Panc1 (cell line): ENCODE measurements at regions not wholly inside any gene's neighbourhood (a gene's known extent, or its start where the extent isn't known, plus 50 kb on each side); places are given as distances from the start of the nearest gene placed in this dataset.

ENCODE experiments used
- ATAC-seq: fragments of 200-7000 bp; cut with Tn5 transposase; 2 replicates; pipeline ENCODE4 v1.9.1; 2020; ENCODE audit warnings: mild to moderate bottlenecking, moderate library complexity
- BruUV-seq: library from RNA; stranded (reverse); fragments of 400-500 nt; replicated peaks from 2 replicates; lab custom pipeline; 2021; lab: Mats Ljungman, UMichigan
- CTCF ChIA-PET: fragments of 300-600 bp; sonication (Branson Sonifier 250); formaldehyde crosslinking; loops from one replicate; lab custom pipeline; 2022; ENCODE audit warnings: antibody characterized with exemption; lab: Charles Lee
- POLR2A ChIA-PET: fragments of 300-600 bp; sonication (Branson Sonifier 250); formaldehyde crosslinking; loops from one replicate; lab custom pipeline; 2022; ENCODE audit warnings: antibody characterized with exemption; lab: Charles Lee
- DNase-seq: peaks from one replicate; pipeline ENCODE4 v3.0.0-alpha.2; 2010; ENCODE audit warnings: low read depth, low spot score
- H3K27ac ChIP-seq: 2 replicates; pipeline ENCODE4 v1.5.1; 2011; ENCODE audit warnings: mild to moderate bottlenecking, low read length, inconsistent platforms
- H3K27me3 ChIP-seq: fragments of 200-500 bp; sonication (Bioruptor generic); 2 replicates; pipeline ENCODE4 v1.6.0; 2014; ENCODE audit warnings: low read length, inconsistent platforms; ENCODE audit not compliant: control insufficient read depth, insufficient read depth
- H3K36me3 ChIP-seq: fragments of 200-500 bp; sonication (Bioruptor generic); 2 replicates; pipeline ENCODE4 v1.5.1; 2014; ENCODE audit warnings: inconsistent platforms, mild to moderate bottlenecking, low read length, moderate library complexity; ENCODE audit not compliant: control insufficient read depth, insufficient read depth
- H3K4me1 ChIP-seq: 2 replicates; pipeline ENCODE4 v1.5.1; 2011; ENCODE audit warnings: inconsistent platforms, mild to moderate bottlenecking, low read length, moderate library complexity; ENCODE audit not compliant: control insufficient read depth, insufficient read depth
- H3K4me3 ChIP-seq, 2 experiments: 2 replicates each; pipeline ENCODE4 v1.5.1; 2011 to 2012; ENCODE audit warnings: low read depth in 2 of 2, low read length in 2 of 2, mild to moderate bottlenecking in 2 of 2, inconsistent platforms in 1 of 2, moderate library complexity in 1 of 2
- H3K9me3 ChIP-seq: fragments of 200-500 bp; sonication (Bioruptor generic); 2 replicates; pipeline ENCODE4 v1.5.1; 2014; ENCODE audit warnings: low read depth, mild to moderate bottlenecking, inconsistent platforms, low read length, moderate library complexity; ENCODE audit not compliant: control insufficient read depth, insufficient read depth
- POLR2AphosphoS5 ChIP-seq: IDR thresholded peaks from 2 replicates; pipeline ENCODE4 v1.6.1; 2012; ENCODE audit warnings: mild to moderate bottlenecking, low read depth, low read length, moderate library complexity
- SIN3A ChIP-seq: IDR thresholded peaks from 2 replicates; pipeline ENCODE4 v1.6.1; 2012; ENCODE audit warnings: low read depth, mild to moderate bottlenecking, low read length, moderate library complexity, borderline replicate concordance; ENCODE audit not compliant: insufficient read depth
- TCF7L2 ChIP-seq: IDR thresholded peaks from 2 replicates; pipeline ENCODE4 v1.6.1; 2011; ENCODE audit warnings: mild to moderate bottlenecking, low read depth, low read length, inconsistent platforms
- in situ Hi-C: cut with HindIII; loops from 2 replicates; pipeline ENCODE4 v1.10.0; 2016; ENCODE audit warnings: low sequenced_read_pairs, low pct_unique_long_range_greater_than_20kb
- intact Hi-C: fragments of 100-400 bp; cut with micrococcal nuclease; formaldehyde crosslinking; loops from one replicate; pipeline ENCODE4 v1.10.0; 2022; ENCODE audit not compliant: unreplicated experiment
- TF ChIP-seq, protein P1 (sequence below): fragments of 450-650 bp; IDR thresholded peaks from 2 replicates; pipeline ENCODE4 v1.5.1; 2017; ENCODE audit warnings: mild to moderate bottlenecking
- TF ChIP-seq, protein P2 (sequence below), 2 experiments: IDR thresholded peaks; 2 replicates each; pipeline ENCODE4 v1.6.1; 2011 to 2012; ENCODE audit warnings: low read depth in 2 of 2, control low read depth in 1 of 2, low read length in 1 of 2, mild to moderate bottlenecking in 1 of 2, moderate library complexity in 1 of 2; ENCODE audit not compliant: insufficient read depth in 1 of 2

DNA sequence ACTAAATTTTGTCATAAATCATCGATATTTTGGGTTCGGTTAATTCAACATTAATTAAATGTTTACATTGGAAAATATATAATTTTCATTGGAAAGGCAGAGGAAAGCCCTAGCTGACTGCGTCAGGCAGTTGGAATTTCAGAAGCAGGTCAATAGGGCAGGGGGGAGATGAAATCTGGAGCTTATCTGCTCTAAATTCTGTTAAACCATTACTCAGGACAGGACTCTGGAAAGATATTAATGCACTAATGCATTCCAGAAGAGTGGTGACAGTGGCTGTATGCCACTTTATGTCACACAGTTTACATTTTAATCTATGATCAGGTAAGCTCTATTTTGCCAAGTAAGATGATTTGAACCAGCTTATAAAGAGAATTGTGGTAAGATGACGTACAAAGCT lies 153.0 kb upstream of the B3GALT2 start:
- ChIA-PET POLR2A (no interaction called here), CTCF (no interaction called here)
- BruUV-seq, result no TSS peak
- in situ Hi-C loops (no loop called here), intact Hi-C loops (no loop called here)
- ATAC-seq (no peak), DNase-seq (no peak)
- Histone ChIP-seq H3K36me3 (no peaks in the 10 kb centered on the region), H3K27me3 (no peaks in the 10 kb centered on the region), H3K4me3 (no peak overlapping the region), H3K4me1 (no peaks in the 10 kb centered on the region), H3K27ac (no peak overlapping the region), H3K9me3 (no peaks in the 10 kb centered on the region)
- TF ChIP-seq SIN3A (no peak), POLR2AphosphoS5 (no peak)
- TF ChIP-seq, protein P1, sequence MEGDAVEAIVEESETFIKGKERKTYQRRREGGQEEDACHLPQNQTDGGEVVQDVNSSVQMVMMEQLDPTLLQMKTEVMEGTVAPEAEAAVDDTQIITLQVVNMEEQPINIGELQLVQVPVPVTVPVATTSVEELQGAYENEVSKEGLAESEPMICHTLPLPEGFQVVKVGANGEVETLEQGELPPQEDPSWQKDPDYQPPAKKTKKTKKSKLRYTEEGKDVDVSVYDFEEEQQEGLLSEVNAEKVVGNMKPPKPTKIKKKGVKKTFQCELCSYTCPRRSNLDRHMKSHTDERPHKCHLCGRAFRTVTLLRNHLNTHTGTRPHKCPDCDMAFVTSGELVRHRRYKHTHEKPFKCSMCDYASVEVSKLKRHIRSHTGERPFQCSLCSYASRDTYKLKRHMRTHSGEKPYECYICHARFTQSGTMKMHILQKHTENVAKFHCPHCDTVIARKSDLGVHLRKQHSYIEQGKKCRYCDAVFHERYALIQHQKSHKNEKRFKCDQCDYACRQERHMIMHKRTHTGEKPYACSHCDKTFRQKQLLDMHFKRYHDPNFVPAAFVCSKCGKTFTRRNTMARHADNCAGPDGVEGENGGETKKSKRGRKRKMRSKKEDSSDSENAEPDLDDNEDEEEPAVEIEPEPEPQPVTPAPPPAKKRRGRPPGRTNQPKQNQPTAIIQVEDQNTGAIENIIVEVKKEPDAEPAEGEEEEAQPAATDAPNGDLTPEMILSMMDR, result no peak

DNA sequence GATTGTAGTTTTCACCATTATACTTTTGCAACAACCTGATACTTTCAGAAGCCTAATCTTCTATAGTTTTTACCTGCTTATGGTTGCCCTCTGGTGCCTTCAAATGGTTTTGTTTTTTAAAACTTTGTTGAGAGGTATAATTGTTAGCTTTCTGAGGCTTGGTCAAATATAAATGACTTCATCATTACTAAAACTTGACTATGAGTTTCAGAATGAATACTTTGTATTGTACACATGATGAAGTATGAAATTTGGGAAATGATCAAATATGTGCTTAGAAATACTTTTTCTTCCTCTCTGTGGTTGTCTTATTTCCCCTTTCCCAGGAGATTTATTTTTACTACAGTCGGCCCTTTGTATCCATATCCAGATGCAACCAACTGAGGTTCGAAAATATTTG lies 151.8 kb upstream of the B3GALT2 start:
- Histone ChIP-seq H3K4me3 (no peak overlapping the region), H3K36me3 (no peaks in the 10 kb centered on the region), H3K9me3 (no peaks in the 10 kb centered on the region), H3K4me1 (no peaks in the 10 kb centered on the region), H3K27ac (no peak overlapping the region), H3K27me3 (no peaks in the 10 kb centered on the region)
- BruUV-seq, result no TSS peak
- CTCF ChIA-PET, result no interaction called here
- POLR2A ChIA-PET, result no interaction called here
- TF ChIP-seq, protein P1, result peak; percentile 17; the same call in 1 of the 2 replicates
- TF ChIP-seq SIN3A, result no peak
- DNase-seq, result no peak
- intact Hi-C loops, result no loop called here
- ATAC-seq, result no peak
- in situ Hi-C loops, result no loop called here

DNA sequence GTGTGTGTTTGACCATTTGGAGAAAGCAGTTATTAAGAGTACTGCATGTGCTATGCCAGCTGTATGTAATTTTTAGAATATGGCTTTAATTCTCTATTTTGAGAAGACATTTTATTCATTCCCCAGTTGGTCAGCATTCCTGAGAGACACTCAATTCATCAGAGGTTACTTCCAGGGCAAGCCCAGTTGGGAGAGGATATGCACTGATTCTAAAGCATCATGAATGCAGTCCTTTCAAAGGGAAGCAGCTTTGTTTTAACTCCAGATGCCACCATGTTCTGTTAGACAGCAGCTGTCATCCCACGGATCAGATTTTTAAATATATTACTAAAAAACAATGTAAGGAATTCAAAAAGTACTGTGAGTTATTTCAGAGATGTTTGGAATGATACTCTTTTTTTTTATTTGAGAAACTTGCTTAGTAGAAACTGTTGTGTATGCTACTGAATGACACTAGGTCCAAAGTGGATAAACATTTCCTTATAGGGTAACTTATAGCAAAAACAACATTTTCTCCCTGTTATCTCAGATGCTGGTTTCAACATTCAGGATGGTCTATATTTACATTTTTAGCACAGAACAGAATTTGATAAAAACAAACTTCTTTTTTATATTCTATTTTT lies 149.5 kb upstream of the B3GALT2 start:
- intact Hi-C loops, result no loop called here
- no peaks in the 10 kb centered on the region for H3K36me3 ChIP-seq
- no peaks in the 10 kb centered on the region for H3K27me3 ChIP-seq
- ATAC-seq (no peak), DNase-seq (no peak)
- ChIA-PET POLR2A (no interaction called here), CTCF (interaction anchor here (0.6 kb wide), 1 partner anchor 10 kb away, joined by 3 read pairs; no protein-coding TSS in a partner anchor)
- BruUV-seq, result no TSS peak
- no peaks in the 10 kb centered on the region for H3K9me3 ChIP-seq
- H3K4me3 ChIP-seq, result no peak overlapping the region
- TF ChIP-seq SIN3A, result no peak
- TF ChIP-seq TCF7L2, result no peak
- no peak for TF ChIP-seq POLR2AphosphoS5
- TF ChIP-seq, protein P2, sequence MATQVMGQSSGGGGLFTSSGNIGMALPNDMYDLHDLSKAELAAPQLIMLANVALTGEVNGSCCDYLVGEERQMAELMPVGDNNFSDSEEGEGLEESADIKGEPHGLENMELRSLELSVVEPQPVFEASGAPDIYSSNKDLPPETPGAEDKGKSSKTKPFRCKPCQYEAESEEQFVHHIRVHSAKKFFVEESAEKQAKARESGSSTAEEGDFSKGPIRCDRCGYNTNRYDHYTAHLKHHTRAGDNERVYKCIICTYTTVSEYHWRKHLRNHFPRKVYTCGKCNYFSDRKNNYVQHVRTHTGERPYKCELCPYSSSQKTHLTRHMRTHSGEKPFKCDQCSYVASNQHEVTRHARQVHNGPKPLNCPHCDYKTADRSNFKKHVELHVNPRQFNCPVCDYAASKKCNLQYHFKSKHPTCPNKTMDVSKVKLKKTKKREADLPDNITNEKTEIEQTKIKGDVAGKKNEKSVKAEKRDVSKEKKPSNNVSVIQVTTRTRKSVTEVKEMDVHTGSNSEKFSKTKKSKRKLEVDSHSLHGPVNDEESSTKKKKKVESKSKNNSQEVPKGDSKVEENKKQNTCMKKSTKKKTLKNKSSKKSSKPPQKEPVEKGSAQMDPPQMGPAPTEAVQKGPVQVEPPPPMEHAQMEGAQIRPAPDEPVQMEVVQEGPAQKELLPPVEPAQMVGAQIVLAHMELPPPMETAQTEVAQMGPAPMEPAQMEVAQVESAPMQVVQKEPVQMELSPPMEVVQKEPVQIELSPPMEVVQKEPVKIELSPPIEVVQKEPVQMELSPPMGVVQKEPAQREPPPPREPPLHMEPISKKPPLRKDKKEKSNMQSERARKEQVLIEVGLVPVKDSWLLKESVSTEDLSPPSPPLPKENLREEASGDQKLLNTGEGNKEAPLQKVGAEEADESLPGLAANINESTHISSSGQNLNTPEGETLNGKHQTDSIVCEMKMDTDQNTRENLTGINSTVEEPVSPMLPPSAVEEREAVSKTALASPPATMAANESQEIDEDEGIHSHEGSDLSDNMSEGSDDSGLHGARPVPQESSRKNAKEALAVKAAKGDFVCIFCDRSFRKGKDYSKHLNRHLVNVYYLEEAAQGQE (IDR thresholded peaks at IDR 0.05; ENCODE audit: insufficient read depth in 1 of 2, low read depth in 2 of 2, low read length in 1 of 2), result no peak
- TF ChIP-seq, protein P1, result no peak
- in situ Hi-C loops, result no loop called here
- H3K4me1 ChIP-seq, result no peaks in the 10 kb centered on the region
- H3K27ac ChIP-seq, result no peak overlapping the region
